ENCODE measurements at regions not wholly inside any gene's neighbourhood (a gene's known extent, or its start where the extent isn't known, plus 50 kb on each side); places are given as distances from the start of the nearest gene placed in this dataset.

GRCh38 chr20:50269091-50270033, 78.7 kb downstream of the CEBPB start:
- Mint-ChIP-seq H3K36me3 (no peaks in the 10 kb centered on the region), H3K9me3 (no peaks in the 10 kb centered on the region), H3K4me1 (no peaks in the 10 kb centered on the region), H3K4me3 (no peak overlapping the region), H3K27me3 (peaks cover 6% of the 10 kb centered on the region), H3K27ac (no peak overlapping the region)
- H3K4me1 ChIP-seq (ENCODE audit: control insufficient read depth, insufficient read depth, low read length, poor library complexity, severe bottlenecking): no peaks in the 10 kb centered on the region
- no peaks in the 10 kb centered on the region for H3K36me3 ChIP-seq (ENCODE audit: control insufficient read depth, insufficient read depth, low read length)
- no peaks in the 10 kb centered on the region for H3K9me3 ChIP-seq (ENCODE audit: control insufficient read depth in 2 of 2, low read length in 2 of 2)
- ATAC-seq (ENCODE audit: low read depth in 2 of 2) (no peak), DNase-seq (no peak)
- H3K27ac ChIP-seq (ENCODE audit: insufficient read depth, low read length, poor library complexity, severe bottlenecking): no peak overlapping the region
- no peaks in the 10 kb centered on the region for H3K27me3 ChIP-seq (ENCODE audit: control insufficient read depth, insufficient read depth, low read length)
- no peak overlapping the region for H3K4me3 ChIP-seq (ENCODE audit: low read depth, low read length)

DNA sequence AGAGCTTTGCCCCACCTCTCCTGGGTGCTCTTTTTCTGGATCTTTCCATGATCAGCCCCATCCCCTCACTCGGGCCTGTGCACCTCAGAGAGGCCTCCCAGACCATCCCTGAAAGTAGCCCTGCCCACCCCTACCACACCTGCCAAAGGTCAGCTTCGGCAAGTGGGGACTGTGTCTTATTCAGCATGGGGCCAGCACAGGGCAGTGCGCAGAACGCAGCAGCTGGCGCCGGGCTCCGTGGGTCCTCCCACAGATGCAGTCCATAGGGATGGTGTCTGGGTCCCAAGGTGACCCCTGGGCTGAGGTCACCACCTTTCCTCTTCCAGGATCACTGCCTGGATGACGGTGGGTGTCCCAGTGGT, 79.4 kb downstream of the CEBPB start:
- H3K4me3 Mint-ChIP-seq: no peak overlapping the region
- H3K36me3 Mint-ChIP-seq: no peaks in the 10 kb centered on the region
- H3K27me3 Mint-ChIP-seq: peaks cover 6% of the 10 kb centered on the region
- H3K27ac Mint-ChIP-seq: no peak overlapping the region
- no peaks in the 10 kb centered on the region for H3K9me3 Mint-ChIP-seq
- ATAC-seq (ENCODE audit: low read depth in 2 of 2): no peak
- DNase-seq: no peak
- no peaks in the 10 kb centered on the region for H3K9me3 ChIP-seq (ENCODE audit: control insufficient read depth in 2 of 2, low read length in 2 of 2)
- H3K4me1 ChIP-seq (ENCODE audit: control insufficient read depth, insufficient read depth, low read length, poor library complexity, severe bottlenecking): no peaks in the 10 kb centered on the region
- H3K27me3 ChIP-seq (ENCODE audit: control insufficient read depth, insufficient read depth, low read length): no peaks in the 10 kb centered on the region
- no peak overlapping the region for H3K27ac ChIP-seq (ENCODE audit: insufficient read depth, low read length, poor library complexity, severe bottlenecking)
- no peak overlapping the region for H3K4me3 ChIP-seq (ENCODE audit: low read depth, low read length)
- H3K4me1 Mint-ChIP-seq: no peaks in the 10 kb centered on the region
- no peaks in the 10 kb centered on the region for H3K36me3 ChIP-seq (ENCODE audit: control insufficient read depth, insufficient read depth, low read length)

GRCh38 chr20:50270569-50270968, 79.9 kb downstream of the CEBPB start:
- H3K27me3 ChIP-seq (ENCODE audit: control insufficient read depth, insufficient read depth, low read length): no peaks in the 10 kb centered on the region
- H3K4me1 Mint-ChIP-seq: no peaks in the 10 kb centered on the region
- no peak overlapping the region for H3K4me3 ChIP-seq (ENCODE audit: low read depth, low read length)
- H3K9me3 Mint-ChIP-seq: no peaks in the 10 kb centered on the region
- no peaks in the 10 kb centered on the region for H3K4me1 ChIP-seq (ENCODE audit: control insufficient read depth, insufficient read depth, low read length, poor library complexity, severe bottlenecking)
- no peaks in the 10 kb centered on the region for H3K9me3 ChIP-seq (ENCODE audit: control insufficient read depth in 2 of 2, low read length in 2 of 2)
- DNase-seq (no peak), ATAC-seq (ENCODE audit: low read depth in 2 of 2) (no peak)
- H3K4me3 Mint-ChIP-seq: no peak overlapping the region
- no peak overlapping the region for H3K27ac Mint-ChIP-seq
- peaks cover 6% of the 10 kb centered on the region for H3K27me3 Mint-ChIP-seq
- no peaks in the 10 kb centered on the region for H3K36me3 Mint-ChIP-seq
- no peak overlapping the region for H3K27ac ChIP-seq (ENCODE audit: insufficient read depth, low read length, poor library complexity, severe bottlenecking)
- H3K36me3 ChIP-seq (ENCODE audit: control insufficient read depth, insufficient read depth, low read length): no peaks in the 10 kb centered on the region

GRCh38 chr20:50271176-50271575, 80.5 kb downstream of the CEBPB start:
- no peak for ATAC-seq (ENCODE audit: low read depth in 2 of 2)
- Histone ChIP-seq H3K4me3 (ENCODE audit: low read depth, low read length) (no peak overlapping the region), H3K27me3 (ENCODE audit: control insufficient read depth, insufficient read depth, low read length) (no peaks in the 10 kb centered on the region), H3K36me3 (ENCODE audit: control insufficient read depth, insufficient read depth, low read length) (no peaks in the 10 kb centered on the region), H3K4me1 (ENCODE audit: control insufficient read depth, insufficient read depth, low read length, poor library complexity, severe bottlenecking) (no peaks in the 10 kb centered on the region), H3K9me3 (ENCODE audit: control insufficient read depth in 2 of 2, low read length in 2 of 2) (no peaks in the 10 kb centered on the region), H3K27ac (ENCODE audit: insufficient read depth, low read length, poor library complexity, severe bottlenecking) (no peak overlapping the region)
- H3K27ac Mint-ChIP-seq: no peak overlapping the region
- H3K36me3 Mint-ChIP-seq: no peaks in the 10 kb centered on the region
- no peaks in the 10 kb centered on the region for H3K4me1 Mint-ChIP-seq
- no peak for DNase-seq
- H3K27me3 Mint-ChIP-seq: peaks cover 6% of the 10 kb centered on the region
- no peak overlapping the region for H3K4me3 Mint-ChIP-seq
- H3K9me3 Mint-ChIP-seq: no peaks in the 10 kb centered on the region

DNA sequence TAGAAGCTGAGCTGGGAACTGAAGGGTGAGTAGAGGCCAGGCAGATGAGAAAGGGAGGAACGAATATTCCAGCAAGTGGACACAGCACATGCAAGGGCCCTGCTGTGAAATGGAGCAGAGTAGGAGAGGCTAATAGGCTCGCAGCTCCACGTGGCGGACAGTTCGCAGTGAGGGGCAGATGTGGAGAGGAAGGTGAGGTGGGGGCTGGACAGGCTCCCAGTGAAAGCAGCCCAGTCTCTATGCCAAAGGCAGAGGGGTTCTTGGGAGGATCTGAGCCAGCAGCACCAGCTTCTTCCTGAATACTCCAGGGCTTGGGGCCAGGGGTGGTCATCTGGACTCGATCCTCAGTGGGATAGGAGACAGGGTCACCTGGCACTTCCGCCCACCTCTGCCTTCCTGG, 81.0 kb downstream of the CEBPB start:
- H3K36me3 Mint-ChIP-seq: no peaks in the 10 kb centered on the region
- Histone ChIP-seq H3K4me3 (ENCODE audit: low read depth, low read length) (no peak overlapping the region), H3K36me3 (ENCODE audit: control insufficient read depth, insufficient read depth, low read length) (no peaks in the 10 kb centered on the region), H3K27ac (ENCODE audit: insufficient read depth, low read length, poor library complexity, severe bottlenecking) (no peak overlapping the region), H3K27me3 (ENCODE audit: control insufficient read depth, insufficient read depth, low read length) (no peaks in the 10 kb centered on the region), H3K4me1 (ENCODE audit: control insufficient read depth, insufficient read depth, low read length, poor library complexity, severe bottlenecking) (no peaks in the 10 kb centered on the region), H3K9me3 (ENCODE audit: control insufficient read depth in 2 of 2, low read length in 2 of 2) (no peaks in the 10 kb centered on the region)
- H3K9me3 Mint-ChIP-seq: no peaks in the 10 kb centered on the region
- peaks cover 6% of the 10 kb centered on the region for H3K27me3 Mint-ChIP-seq
- H3K4me3 Mint-ChIP-seq: no peak overlapping the region
- no peak overlapping the region for H3K27ac Mint-ChIP-seq
- no peak for ATAC-seq (ENCODE audit: low read depth in 2 of 2)
- no peak for DNase-seq
- no peaks in the 10 kb centered on the region for H3K4me1 Mint-ChIP-seq

- peaks cover 9% of the 10 kb centered on the region for H3K27me3 Mint-ChIP-seq
- H3K27ac ChIP-seq (ENCODE audit: insufficient read depth, low read length, poor library complexity, severe bottlenecking): no peak overlapping the region
- H3K4me3 Mint-ChIP-seq: no peak overlapping the region
- no peaks in the 10 kb centered on the region for H3K4me1 Mint-ChIP-seq
- no peaks in the 10 kb centered on the region for H3K9me3 Mint-ChIP-seq
- H3K27me3 ChIP-seq (ENCODE audit: control insufficient read depth, insufficient read depth, low read length): no peaks in the 10 kb centered on the region
- no peaks in the 10 kb centered on the region for H3K36me3 ChIP-seq (ENCODE audit: control insufficient read depth, insufficient read depth, low read length)
- H3K36me3 Mint-ChIP-seq: no peaks in the 10 kb centered on the region
- no peak for ATAC-seq (ENCODE audit: low read depth in 2 of 2)
- H3K4me1 ChIP-seq (ENCODE audit: control insufficient read depth, insufficient read depth, low read length, poor library complexity, severe bottlenecking): no peaks in the 10 kb centered on the region
- no peak overlapping the region for H3K27ac Mint-ChIP-seq
- H3K9me3 ChIP-seq (ENCODE audit: control insufficient read depth in 2 of 2, low read length in 2 of 2): no peaks in the 10 kb centered on the region
- no peak for DNase-seq
- H3K4me3 ChIP-seq (ENCODE audit: low read depth, low read length): no peak overlapping the region
These were observed 81.5 kb downstream of the CEBPB start for GRCh38 chr20:50272030-50272723.

DNA sequence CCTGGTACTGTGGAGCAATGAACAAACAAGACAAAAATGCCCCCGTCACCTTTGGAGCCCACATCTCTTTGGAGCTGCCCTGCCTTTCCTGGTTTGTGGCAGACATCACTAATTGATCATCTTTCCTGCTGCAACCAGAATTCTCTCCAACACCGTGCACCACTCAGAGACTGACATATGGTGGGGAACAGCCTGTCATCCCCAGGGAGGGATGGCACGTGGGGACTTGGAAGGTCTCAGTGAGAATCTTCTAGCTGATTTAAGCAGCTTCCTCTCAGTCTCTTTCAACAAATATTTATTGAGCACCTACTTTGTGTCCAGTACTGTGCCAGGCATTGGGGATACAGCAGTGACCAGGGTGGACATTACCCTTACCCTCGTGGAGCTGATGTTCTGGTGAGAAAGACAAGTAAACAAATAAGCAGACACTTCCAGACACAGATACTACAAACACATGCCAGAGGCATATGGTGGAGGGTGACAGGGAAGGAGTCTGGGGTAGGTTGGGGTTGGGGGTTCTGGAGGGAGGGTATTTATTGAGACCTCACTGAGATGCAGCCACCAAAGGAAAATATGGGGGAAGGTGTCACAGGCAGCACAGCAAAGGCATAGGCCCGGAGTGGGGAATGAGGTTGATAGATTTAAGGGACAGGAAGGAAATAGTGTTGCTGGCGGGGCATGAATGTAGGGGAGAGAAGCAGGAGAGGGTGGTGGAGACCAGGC, 82.3 kb downstream of the CEBPB start:
- Mint-ChIP-seq H3K9me3 (no peaks in the 10 kb centered on the region), H3K4me3 (no peak overlapping the region), H3K4me1 (no peaks in the 10 kb centered on the region), H3K27ac (no peak overlapping the region), H3K27me3 (peaks cover 10% of the 10 kb centered on the region), H3K36me3 (no peaks in the 10 kb centered on the region)
- Histone ChIP-seq H3K27me3 (ENCODE audit: control insufficient read depth, insufficient read depth, low read length) (no peaks in the 10 kb centered on the region), H3K4me3 (ENCODE audit: low read depth, low read length) (no peak overlapping the region), H3K4me1 (ENCODE audit: control insufficient read depth, insufficient read depth, low read length, poor library complexity, severe bottlenecking) (no peaks in the 10 kb centered on the region), H3K36me3 (ENCODE audit: control insufficient read depth, insufficient read depth, low read length) (no peaks in the 10 kb centered on the region), H3K9me3 (ENCODE audit: control insufficient read depth in 2 of 2, low read length in 2 of 2) (no peaks in the 10 kb centered on the region), H3K27ac (ENCODE audit: insufficient read depth, low read length, poor library complexity, severe bottlenecking) (no peak overlapping the region)
- DNase-seq (no peak), ATAC-seq (ENCODE audit: low read depth in 2 of 2) (no peak)

Data from CD4-positive, CD25-positive, alpha-beta regulatory T cell (primary cell).